SIG-M5 treated with dmso at 0.1 percent for 504 hours (cell line): ENCODE measurements at regions not wholly inside any gene's neighbourhood (a gene's known extent, or its start where the extent isn't known, plus 50 kb on each side); places are given as distances from the start of the nearest gene placed in this dataset.

Experiments
- DNase-seq: peaks from one replicate; lab custom pipeline; 2025; ENCODE audit not compliant: unreplicated experiment; lab: John Stamatoyannopoulos, UW

DNA sequence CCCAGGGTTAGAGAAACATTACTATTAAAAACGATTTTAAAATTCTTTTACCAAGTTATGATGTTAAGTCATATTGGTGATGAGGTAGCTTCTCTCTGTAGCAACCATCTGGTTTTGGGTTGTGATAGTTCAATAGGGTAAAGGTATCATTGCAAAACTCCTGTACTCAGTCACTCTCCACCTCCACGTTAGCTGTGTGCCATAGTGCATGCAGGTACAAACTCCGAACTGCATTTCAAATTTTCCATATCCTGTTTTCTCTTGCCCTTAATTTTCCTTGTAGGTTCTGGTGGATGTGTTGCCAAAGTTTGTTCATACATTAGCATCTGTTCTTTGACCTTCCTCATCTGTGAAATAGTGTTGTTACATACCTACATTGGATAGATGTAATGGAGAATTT, 53.1 kb upstream of the ARRDC3 start:
- no peak for DNase-seq

DNA sequence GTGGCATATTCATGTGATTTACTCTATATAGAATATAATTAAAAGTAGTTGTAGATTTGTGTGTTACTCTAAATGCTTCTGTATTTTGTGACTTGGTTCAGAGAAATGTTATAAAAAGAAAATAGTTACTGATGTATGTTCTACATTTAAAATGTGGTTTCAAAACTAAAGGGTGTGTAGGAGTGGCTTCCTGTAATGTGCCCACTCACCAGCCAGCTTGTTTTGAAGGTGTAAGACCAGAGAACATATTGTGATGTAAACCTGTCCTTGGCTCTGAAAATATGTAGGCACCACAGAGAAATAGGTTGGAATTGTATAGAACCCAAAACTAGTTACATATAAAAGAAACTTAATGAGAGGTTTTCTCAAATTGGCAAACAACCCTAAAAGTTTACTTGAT, 51.2 kb upstream of the ARRDC3 start:
- DNase-seq = no peak

GRCh38 chr5:91433861-91434260, 50.7 kb upstream of the ARRDC3 start:
- no peak for DNase-seq
